SKM-1 treated with dmso at 0.1 percent for 144 hours (cell line): ENCODE measurements at regions not wholly inside any gene's neighbourhood (a gene's known extent, or its start where the extent isn't known, plus 50 kb on each side); places are given as distances from the start of the nearest gene placed in this dataset.
"Not testable (repeated sequence)": the region's sequence is repeated elsewhere in the genome, so short reads cannot be mapped to it uniquely, and the experiment has no call there.

Experiments used
- DNase-seq: peaks from one replicate; lab custom pipeline; 2025; ENCODE audit not compliant: unreplicated experiment; lab: John Stamatoyannopoulos, UW

GRCh38 chr5:124139477-124139876 is 607.0 kb downstream of the ZNF608 start:
- DNase-seq: no peak

GRCh38 chr5:124136609-124137008 is 609.8 kb downstream of the ZNF608 start:
- DNase-seq: no peak

GRCh38 chr5:124134941-124135340 is 611.5 kb downstream of the ZNF608 start:
- no peak for DNase-seq

GRCh38 chr5:124133406-124133805 is 613.0 kb downstream of the ZNF608 start:
- DNase-seq: no peak

GRCh38 chr5:124132843-124133242 is 613.6 kb downstream of the ZNF608 start:
- no peak for DNase-seq

GRCh38 chr5:124131466-124131865 is 615.0 kb downstream of the ZNF608 start:
- DNase-seq: no peak

GRCh38 chr5:124130816-124131215 is 615.6 kb downstream of the ZNF608 start:
- no peak for DNase-seq

- DNase-seq: no peak
Observed at GRCh38 chr5:124128867-124129266, 616.9 kb downstream of the CSNK1G3 start.

GRCh38 chr5:124126504-124127217 is 614.7 kb downstream of the CSNK1G3 start:
- DNase-seq: no peak

- DNase-seq: no peak
Observed at GRCh38 chr5:124124711-124125229, 612.8 kb downstream of the CSNK1G3 start.

- no peak for DNase-seq
Observed at GRCh38 chr5:124121198-124121597, 609.2 kb downstream of the CSNK1G3 start.

- no peak for DNase-seq
Observed at GRCh38 chr5:124114911-124115310, 602.9 kb downstream of the CSNK1G3 start.

GRCh38 chr5:124111886-124112285 is 599.9 kb downstream of the CSNK1G3 start:
- no peak for DNase-seq

GRCh38 chr5:124110942-124111341 is 599.0 kb downstream of the CSNK1G3 start:
- DNase-seq: no peak

- no peak for DNase-seq
Observed at GRCh38 chr5:124105326-124105725, 593.3 kb downstream of the CSNK1G3 start.

- DNase-seq: no peak
Observed at GRCh38 chr5:124104821-124105220, 592.8 kb downstream of the CSNK1G3 start.

GRCh38 chr5:124104344-124104743 is 592.4 kb downstream of the CSNK1G3 start:
- no peak for DNase-seq

GRCh38 chr5:124103671-124104070 is 591.7 kb downstream of the CSNK1G3 start:
- no peak for DNase-seq

GRCh38 chr5:124103056-124103455 is 591.1 kb downstream of the CSNK1G3 start:
- not testable (repeated sequence) for DNase-seq

GRCh38 chr5:124102486-124102885 is 590.5 kb downstream of the CSNK1G3 start:
- DNase-seq: no peak

GRCh38 chr5:124093658-124094057 is 581.7 kb downstream of the CSNK1G3 start:
- DNase-seq: no peak

GRCh38 chr5:124090115-124090514 is 578.1 kb downstream of the CSNK1G3 start:
- no peak for DNase-seq

- DNase-seq: no peak
Observed at GRCh38 chr5:124089578-124089977, 577.6 kb downstream of the CSNK1G3 start.
